ENCODE measurements at regions not wholly inside any gene's neighbourhood (a gene's known extent, or its start where the extent isn't known, plus 50 kb on each side); places are given as distances from the start of the nearest gene placed in this dataset.

GRCh38 chr2:111703759-111704158 is 180.2 kb downstream of the ANAPC1 start:
- no peaks in the 10 kb centered on the region for H3K79me1 ChIP-seq (ENCODE audit: low read length)
- peaks cover 5% of the 10 kb centered on the region for H3K4me1 ChIP-seq (ENCODE audit: control insufficient read depth, low read depth, low read length)
- peak overlapping the region; percentile 24 for H3K23ac ChIP-seq (ENCODE audit: low read length)
- no peak overlapping the region for H4K5ac ChIP-seq (ENCODE audit: low read length)
- no CpG with 5 or more reads among the region's 5 CpGs for WGBS (ENCODE audit: extremely low coverage, insufficient coverage, low lambda C conversion rate)
- H2BK15ac ChIP-seq (replicated peaks; ENCODE audit: low read depth) = no peak overlapping the region
- no peak overlapping the region for H3K18ac ChIP-seq (ENCODE audit: low read length)
- no peaks in the 10 kb centered on the region for H3K36me3 ChIP-seq (ENCODE audit: control insufficient read depth, insufficient read depth, low read length)
- no peak overlapping the region for H3K27ac ChIP-seq (ENCODE audit: low read depth, low read length)
- H3K4me2 ChIP-seq (ENCODE audit: low read length) = no peak overlapping the region
- H3K4ac ChIP-seq (ENCODE audit: low read depth, low read length) = no peak overlapping the region
- H2BK120ac ChIP-seq (ENCODE audit: low read depth, low read length) = no peak overlapping the region
- DNase-seq = no peak
- H3K27me3 ChIP-seq (ENCODE audit: insufficient read depth, low read length, poor library complexity) = no peaks in the 10 kb centered on the region
- peak overlapping the region; percentile 42 for H3K56ac ChIP-seq (ENCODE audit: low read length)
- H3K79me2 ChIP-seq (ENCODE audit: control insufficient read depth, insufficient read depth, low read length) = no peaks in the 10 kb centered on the region
- no peak overlapping the region for H2AK5ac ChIP-seq (ENCODE audit: low read length)
- no peak overlapping the region for H2BK5ac ChIP-seq (ENCODE audit: low read length)
- H3K4me3 ChIP-seq (ENCODE audit: low read length) = no peak overlapping the region
- H4K8ac ChIP-seq (ENCODE audit: low read depth, low read length) = no peak overlapping the region
- no peak overlapping the region for H3K9ac ChIP-seq (ENCODE audit: low read length)

- no peak overlapping the region for H3K56ac ChIP-seq (ENCODE audit: low read length)
- no peak overlapping the region for H2BK120ac ChIP-seq (ENCODE audit: low read depth, low read length)
- no peak for DNase-seq
- H3K4me2 ChIP-seq (ENCODE audit: low read length) = no peak overlapping the region
- no CpG with 5 or more reads among the region's 6 CpGs for WGBS (ENCODE audit: extremely low coverage, insufficient coverage, low lambda C conversion rate)
- peak overlapping the region; percentile 2 for H3K27ac ChIP-seq (ENCODE audit: low read depth, low read length)
- H3K18ac ChIP-seq (ENCODE audit: low read length) = no peak overlapping the region
- no peak overlapping the region for H4K5ac ChIP-seq (ENCODE audit: low read length)
- no peaks in the 10 kb centered on the region for H3K27me3 ChIP-seq (ENCODE audit: insufficient read depth, low read length, poor library complexity)
- H3K79me1 ChIP-seq (ENCODE audit: low read length) = no peaks in the 10 kb centered on the region
- no peak overlapping the region for H2BK5ac ChIP-seq (ENCODE audit: low read length)
- H3K9ac ChIP-seq (ENCODE audit: low read length) = no peak overlapping the region
- peak overlapping the region; percentile 24 for H3K23ac ChIP-seq (ENCODE audit: low read length)
- H3K36me3 ChIP-seq (ENCODE audit: control insufficient read depth, insufficient read depth, low read length) = no peaks in the 10 kb centered on the region
- H4K8ac ChIP-seq (ENCODE audit: low read depth, low read length) = no peak overlapping the region
- no peaks in the 10 kb centered on the region for H3K79me2 ChIP-seq (ENCODE audit: control insufficient read depth, insufficient read depth, low read length)
- no peak overlapping the region for H3K4me3 ChIP-seq (ENCODE audit: low read length)
- H3K4me1 ChIP-seq (ENCODE audit: control insufficient read depth, low read depth, low read length) = peaks cover 5% of the 10 kb centered on the region
- H2AK5ac ChIP-seq (ENCODE audit: low read length) = no peak overlapping the region
- no peak overlapping the region for H3K4ac ChIP-seq (ENCODE audit: low read depth, low read length)
- no peak overlapping the region for H2BK15ac ChIP-seq (replicated peaks; ENCODE audit: low read depth)
Observed at GRCh38 chr2:111704246-111704645, 179.7 kb downstream of the ANAPC1 start.

GRCh38 chr2:111705239-111705638 is 178.8 kb downstream of the ANAPC1 start:
- no peaks in the 10 kb centered on the region for H3K27me3 ChIP-seq (ENCODE audit: insufficient read depth, low read length, poor library complexity)
- H4K8ac ChIP-seq (ENCODE audit: low read depth, low read length) = no peak overlapping the region
- no peak overlapping the region for H2AK5ac ChIP-seq (ENCODE audit: low read length)
- H3K23ac ChIP-seq (ENCODE audit: low read length) = no peak overlapping the region
- H3K4me1 ChIP-seq (ENCODE audit: control insufficient read depth, low read depth, low read length) = peaks cover 5% of the 10 kb centered on the region
- DNase-seq = no peak
- H3K4ac ChIP-seq (ENCODE audit: low read depth, low read length) = no peak overlapping the region
- H2BK15ac ChIP-seq (replicated peaks; ENCODE audit: low read depth) = no peak overlapping the region
- no peak overlapping the region for H2BK5ac ChIP-seq (ENCODE audit: low read length)
- no peak overlapping the region for H3K4me2 ChIP-seq (ENCODE audit: low read length)
- no peak overlapping the region for H3K4me3 ChIP-seq (ENCODE audit: low read length)
- no peak overlapping the region for H3K9ac ChIP-seq (ENCODE audit: low read length)
- H3K56ac ChIP-seq (ENCODE audit: low read length) = peak overlapping the region; percentile 49
- WGBS (ENCODE audit: extremely low coverage, insufficient coverage, low lambda C conversion rate) = no CpG with 5 or more reads among the region's 7 CpGs
- no peaks in the 10 kb centered on the region for H3K79me1 ChIP-seq (ENCODE audit: low read length)
- H3K27ac ChIP-seq (ENCODE audit: low read depth, low read length) = peak overlapping the region; percentile 9
- H3K79me2 ChIP-seq (ENCODE audit: control insufficient read depth, insufficient read depth, low read length) = no peaks in the 10 kb centered on the region
- H2BK120ac ChIP-seq (ENCODE audit: low read depth, low read length) = no peak overlapping the region
- no peaks in the 10 kb centered on the region for H3K36me3 ChIP-seq (ENCODE audit: control insufficient read depth, insufficient read depth, low read length)
- H4K5ac ChIP-seq (ENCODE audit: low read length) = no peak overlapping the region
- no peak overlapping the region for H3K18ac ChIP-seq (ENCODE audit: low read length)

- no CpG with 5 or more reads among the region's 6 CpGs for WGBS (ENCODE audit: extremely low coverage, insufficient coverage, low lambda C conversion rate)
- H3K56ac ChIP-seq (ENCODE audit: low read length) = peak overlapping the region; percentile 49
- H3K79me1 ChIP-seq (ENCODE audit: low read length) = no peaks in the 10 kb centered on the region
- H2BK15ac ChIP-seq (replicated peaks; ENCODE audit: low read depth) = no peak overlapping the region
- peaks cover 5% of the 10 kb centered on the region for H3K4me1 ChIP-seq (ENCODE audit: control insufficient read depth, low read depth, low read length)
- no peak overlapping the region for H2BK120ac ChIP-seq (ENCODE audit: low read depth, low read length)
- DNase-seq = peak; percentile 79
- H3K4me2 ChIP-seq (ENCODE audit: low read length) = no peak overlapping the region
- H3K9ac ChIP-seq (ENCODE audit: low read length) = no peak overlapping the region
- H3K4ac ChIP-seq (ENCODE audit: low read depth, low read length) = no peak overlapping the region
- H3K36me3 ChIP-seq (ENCODE audit: control insufficient read depth, insufficient read depth, low read length) = no peaks in the 10 kb centered on the region
- H3K18ac ChIP-seq (ENCODE audit: low read length) = no peak overlapping the region
- no peak overlapping the region for H4K5ac ChIP-seq (ENCODE audit: low read length)
- H3K23ac ChIP-seq (ENCODE audit: low read length) = no peak overlapping the region
- no peaks in the 10 kb centered on the region for H3K79me2 ChIP-seq (ENCODE audit: control insufficient read depth, insufficient read depth, low read length)
- no peak overlapping the region for H2BK5ac ChIP-seq (ENCODE audit: low read length)
- peak overlapping the region; percentile 14 for H3K27ac ChIP-seq (ENCODE audit: low read depth, low read length)
- H2AK5ac ChIP-seq (ENCODE audit: low read length) = no peak overlapping the region
- H3K27me3 ChIP-seq (ENCODE audit: insufficient read depth, low read length, poor library complexity) = no peaks in the 10 kb centered on the region
- H3K4me3 ChIP-seq (ENCODE audit: low read length) = no peak overlapping the region
- no peak overlapping the region for H4K8ac ChIP-seq (ENCODE audit: low read depth, low read length)
Observed at GRCh38 chr2:111705711-111706336, 178.2 kb downstream of the ANAPC1 start.

GRCh38 chr2:111706481-111707001 is 177.5 kb downstream of the ANAPC1 start:
- no peak overlapping the region for H3K56ac ChIP-seq (ENCODE audit: low read length)
- H3K27me3 ChIP-seq (ENCODE audit: insufficient read depth, low read length, poor library complexity) = no peaks in the 10 kb centered on the region
- no peak overlapping the region for H3K23ac ChIP-seq (ENCODE audit: low read length)
- no peak overlapping the region for H3K4ac ChIP-seq (ENCODE audit: low read depth, low read length)
- no peak overlapping the region for H4K5ac ChIP-seq (ENCODE audit: low read length)
- no peaks in the 10 kb centered on the region for H3K79me1 ChIP-seq (ENCODE audit: low read length)
- H3K79me2 ChIP-seq (ENCODE audit: control insufficient read depth, insufficient read depth, low read length) = no peaks in the 10 kb centered on the region
- H2AK5ac ChIP-seq (ENCODE audit: low read length) = no peak overlapping the region
- H3K36me3 ChIP-seq (ENCODE audit: control insufficient read depth, insufficient read depth, low read length) = no peaks in the 10 kb centered on the region
- no CpG with 5 or more reads among the region's 9 CpGs for WGBS (ENCODE audit: extremely low coverage, insufficient coverage, low lambda C conversion rate)
- H3K4me2 ChIP-seq (ENCODE audit: low read length) = no peak overlapping the region
- H3K4me3 ChIP-seq (ENCODE audit: low read length) = no peak overlapping the region
- H3K4me1 ChIP-seq (ENCODE audit: control insufficient read depth, low read depth, low read length) = peaks cover 5% of the 10 kb centered on the region
- H2BK5ac ChIP-seq (ENCODE audit: low read length) = no peak overlapping the region
- no peak overlapping the region for H4K8ac ChIP-seq (ENCODE audit: low read depth, low read length)
- peak overlapping the region; percentile 48 for H3K27ac ChIP-seq (ENCODE audit: low read depth, low read length)
- no peak overlapping the region for H3K18ac ChIP-seq (ENCODE audit: low read length)
- no peak for DNase-seq
- no peak overlapping the region for H3K9ac ChIP-seq (ENCODE audit: low read length)
- H2BK15ac ChIP-seq (replicated peaks; ENCODE audit: low read depth) = no peak overlapping the region
- no peak overlapping the region for H2BK120ac ChIP-seq (ENCODE audit: low read depth, low read length)

- Histone ChIP-seq H3K4ac (ENCODE audit: low read depth, low read length) (no peak overlapping the region), H2BK5ac (ENCODE audit: low read length) (no peak overlapping the region), H4K5ac (ENCODE audit: low read length) (no peak overlapping the region), H3K56ac (ENCODE audit: low read length) (no peak overlapping the region), H3K27me3 (ENCODE audit: insufficient read depth, low read length, poor library complexity) (no peaks in the 10 kb centered on the region), H3K23ac (ENCODE audit: low read length) (no peak overlapping the region), H4K8ac (ENCODE audit: low read depth, low read length) (no peak overlapping the region), H2BK15ac (replicated peaks; ENCODE audit: low read depth) (no peak overlapping the region), H3K4me3 (ENCODE audit: low read length) (no peak overlapping the region), H3K18ac (ENCODE audit: low read length) (no peak overlapping the region), H3K36me3 (ENCODE audit: control insufficient read depth, insufficient read depth, low read length) (no peaks in the 10 kb centered on the region), H3K4me1 (ENCODE audit: control insufficient read depth, low read depth, low read length) (peaks cover 5% of the 10 kb centered on the region), H3K27ac (ENCODE audit: low read depth, low read length) (no peak overlapping the region), H3K9ac (ENCODE audit: low read length) (no peak overlapping the region), H2BK120ac (ENCODE audit: low read depth, low read length) (no peak overlapping the region), H3K79me2 (ENCODE audit: control insufficient read depth, insufficient read depth, low read length) (no peaks in the 10 kb centered on the region), H3K79me1 (ENCODE audit: low read length) (no peaks in the 10 kb centered on the region), H3K4me2 (ENCODE audit: low read length) (no peak overlapping the region), H2AK5ac (ENCODE audit: low read length) (no peak overlapping the region)
- no CpG with 5 or more reads among the region's 7 CpGs for WGBS (ENCODE audit: extremely low coverage, insufficient coverage, low lambda C conversion rate)
- no peak for DNase-seq
Observed at GRCh38 chr2:111707700-111708099, 176.3 kb downstream of the ANAPC1 start.
